T-helper 2 cell treated with Interferon-gamma antibody and Interleukin-4, amounts not matched to agents 100 ng/mL and 5 ng/mL, for 36 hours (primary cell): ENCODE measurements at regions not wholly inside any gene's neighbourhood (a gene's known extent, or its start where the extent isn't known, plus 50 kb on each side); places are given as distances from the start of the nearest gene placed in this dataset.
"Not testable (repeated sequence)": the region's sequence is repeated elsewhere in the genome, so short reads cannot be mapped to it uniquely, and the experiment has no call there.

Source experiments
- intact Hi-C: fragments of 100-400 bp; cut with micrococcal nuclease; formaldehyde crosslinking; loops from one replicate; pipeline ENCODE4 v1.15.1; 2023

GRCh38 chr12:16881986-16882570, 276.1 kb upstream of the LMO3 start:
- intact Hi-C loops = no loop called here

DNA sequence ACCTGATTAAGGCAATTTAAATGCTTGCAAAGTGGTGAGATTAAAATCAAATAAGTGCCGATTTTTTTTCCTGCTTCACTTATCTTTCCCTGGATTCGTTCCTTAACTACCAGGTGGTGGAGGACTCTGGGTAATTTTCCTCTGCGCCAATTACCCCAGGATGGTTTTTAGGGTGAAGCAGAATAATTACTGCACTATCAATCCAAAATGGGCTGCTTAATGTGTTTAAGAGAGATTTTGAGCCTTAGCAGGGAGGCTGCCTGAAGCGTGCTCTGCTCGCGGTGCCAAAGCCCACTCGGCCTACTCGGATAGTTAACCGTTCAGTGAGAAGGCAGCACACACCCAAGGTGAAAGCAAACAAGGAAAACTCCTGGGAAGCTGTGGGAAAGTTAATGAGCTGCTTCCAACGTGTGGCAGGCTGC, 274.9 kb upstream of the LMO3 start:
- intact Hi-C loops = no loop called here

DNA sequence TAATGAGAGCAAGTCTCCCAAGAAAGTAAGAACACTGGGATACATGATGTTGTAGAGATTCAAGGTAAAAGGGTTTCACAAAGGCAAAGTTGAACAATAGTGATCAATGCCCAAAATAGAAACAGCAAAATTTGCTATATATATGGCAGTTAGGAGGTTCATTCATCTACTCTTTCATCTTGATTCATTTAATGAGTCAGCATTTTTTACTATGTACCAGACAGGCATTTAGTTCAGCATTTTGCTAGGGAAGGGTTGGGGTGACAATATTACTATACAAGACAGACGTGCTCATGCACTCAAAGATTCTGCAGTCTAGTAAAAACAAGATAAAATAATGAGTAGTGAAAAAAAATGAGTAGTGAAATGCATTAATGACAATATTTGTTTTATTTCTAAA, 264.9 kb upstream of the LMO3 start:
- intact Hi-C loops = no loop called here

- intact Hi-C loops = no loop called here
Measured at GRCh38 chr12:16863742-16864141, 257.8 kb upstream of the LMO3 start.

GRCh38 chr12:16857456-16857923, 251.5 kb upstream of the LMO3 start:
- intact Hi-C loops = no loop called here

- intact Hi-C loops = no loop called here
Measured at GRCh38 chr12:16854465-16854864, 248.5 kb upstream of the LMO3 start.

GRCh38 chr12:16849473-16849872, 243.5 kb upstream of the LMO3 start:
- intact Hi-C loops = no loop called here

DNA sequence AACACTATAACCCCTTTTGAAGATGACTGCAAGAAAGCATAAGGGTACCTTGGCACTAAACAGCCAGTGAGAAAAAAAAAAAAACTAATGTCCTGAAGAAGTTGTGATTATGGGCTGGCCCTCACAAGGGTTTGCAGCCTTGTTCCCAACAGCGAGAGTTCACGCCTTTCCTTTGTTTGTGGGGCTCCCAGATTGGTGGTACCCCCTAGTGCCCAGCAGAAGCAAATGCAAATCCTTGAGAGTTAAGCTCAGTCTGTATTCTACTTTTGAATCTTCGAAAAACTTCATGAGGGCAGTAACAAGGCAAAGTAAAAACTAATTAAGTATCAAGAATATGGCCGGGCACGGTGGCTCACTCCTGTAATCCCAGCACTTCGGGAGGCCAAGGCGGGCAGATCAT, 238.9 kb upstream of the LMO3 start:
- intact Hi-C loops = no loop called here

DNA sequence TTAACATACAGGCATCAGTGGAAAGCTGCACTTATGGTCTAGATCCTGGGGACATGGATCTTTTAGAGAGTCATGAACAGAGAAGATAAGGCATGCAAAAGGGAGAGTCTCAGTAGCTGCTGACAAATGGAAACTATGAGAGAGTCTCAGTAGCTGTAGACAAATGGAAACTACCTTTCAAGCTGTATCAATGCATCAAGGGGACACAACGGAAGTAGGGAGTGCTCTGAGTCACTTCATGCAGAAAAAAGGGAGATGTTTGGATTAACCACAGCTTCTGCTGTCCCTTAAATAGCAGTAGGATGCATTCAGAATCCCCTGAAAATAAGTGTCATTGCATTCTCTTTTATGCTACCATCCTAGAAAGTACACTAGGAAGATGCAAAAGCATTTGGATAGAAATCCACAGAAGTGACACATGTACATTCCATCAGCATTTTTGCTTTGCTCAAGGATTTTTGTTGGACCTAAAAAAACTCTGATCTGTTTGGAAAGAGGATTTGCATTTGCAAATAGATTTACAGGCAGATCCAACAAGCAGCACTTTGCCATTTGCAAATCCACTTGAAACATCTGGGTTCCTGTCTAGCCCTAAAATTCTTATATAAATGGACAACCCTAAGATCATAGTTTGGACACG, 227.5 kb upstream of the LMO3 start:
- intact Hi-C loops = no loop called here

DNA sequence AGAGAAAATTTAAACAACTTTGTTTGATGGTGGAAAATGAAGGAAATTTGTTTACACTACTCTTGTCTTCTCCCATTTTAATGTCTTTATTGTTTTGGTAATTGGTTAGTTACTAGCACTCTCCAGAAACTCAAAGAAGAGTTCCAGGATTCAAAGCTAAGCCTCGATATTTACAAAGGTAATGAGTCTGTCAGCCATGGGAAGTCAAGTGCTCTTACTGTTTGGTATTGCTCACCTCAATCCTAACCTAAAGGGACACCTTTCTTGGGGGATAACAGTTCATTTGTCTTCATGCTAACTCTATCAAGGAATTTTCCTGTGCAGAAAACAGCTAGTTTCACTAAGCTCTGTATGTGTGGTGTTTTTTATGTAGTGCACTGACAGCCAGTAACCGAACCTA, 222.9 kb upstream of the LMO3 start:
- intact Hi-C loops = no loop called here

- intact Hi-C loops = no loop called here
Measured at GRCh38 chr12:16807731-16808130, 201.8 kb upstream of the LMO3 start.

DNA sequence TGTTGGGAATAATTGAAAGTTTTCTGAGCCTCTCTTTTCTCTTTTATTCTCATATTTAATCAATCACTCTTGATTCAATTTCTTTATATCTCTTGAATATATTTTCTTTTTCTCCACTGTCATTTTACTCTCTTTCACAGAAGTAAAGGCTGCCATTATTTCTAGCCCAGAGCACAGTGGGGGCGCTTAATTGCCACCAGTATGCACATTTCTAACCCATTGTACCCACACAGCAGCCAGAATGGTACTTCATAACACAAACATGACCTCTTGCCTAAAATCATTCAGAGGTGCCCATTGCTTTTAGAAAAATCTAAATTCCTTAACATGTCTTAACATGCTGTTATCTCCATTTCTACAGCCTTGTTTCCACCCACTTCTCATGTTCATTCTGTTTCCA, 190.2 kb upstream of the LMO3 start:
- intact Hi-C loops = no loop called here

- intact Hi-C loops = no loop called here
Measured at GRCh38 chr12:16789204-16789790, 183.3 kb upstream of the LMO3 start.

- intact Hi-C loops = no loop called here
Measured at GRCh38 chr12:16788506-16789203, 182.7 kb upstream of the LMO3 start.

GRCh38 chr12:16785953-16786352, 180.0 kb upstream of the LMO3 start:
- intact Hi-C loops = no loop called here

- intact Hi-C loops = no loop called here
Measured at GRCh38 chr12:16785524-16785923, 179.6 kb upstream of the LMO3 start.

GRCh38 chr12:16769129-16769528, 163.2 kb upstream of the LMO3 start:
- intact Hi-C loops = not testable (repeated sequence)

DNA sequence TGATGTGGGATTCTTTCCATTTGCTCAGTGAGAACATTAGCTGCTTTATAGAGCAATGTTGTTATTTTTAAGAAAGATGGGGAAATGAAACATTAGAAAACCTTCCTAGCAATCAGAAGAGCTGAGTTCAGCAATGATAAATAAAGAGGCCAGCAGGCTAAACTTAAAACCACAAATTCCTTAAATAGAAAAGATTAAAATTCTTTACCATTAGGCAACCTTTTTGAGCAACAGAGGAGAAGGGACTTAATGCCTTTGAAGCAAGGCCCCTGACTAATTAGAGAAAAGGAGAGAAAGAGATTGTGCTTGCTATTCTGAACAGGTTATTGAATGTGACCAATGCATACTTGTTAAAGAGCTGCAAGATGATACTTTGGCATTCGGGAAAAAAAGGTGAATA, 160.8 kb upstream of the LMO3 start:
- intact Hi-C loops = no loop called here

DNA sequence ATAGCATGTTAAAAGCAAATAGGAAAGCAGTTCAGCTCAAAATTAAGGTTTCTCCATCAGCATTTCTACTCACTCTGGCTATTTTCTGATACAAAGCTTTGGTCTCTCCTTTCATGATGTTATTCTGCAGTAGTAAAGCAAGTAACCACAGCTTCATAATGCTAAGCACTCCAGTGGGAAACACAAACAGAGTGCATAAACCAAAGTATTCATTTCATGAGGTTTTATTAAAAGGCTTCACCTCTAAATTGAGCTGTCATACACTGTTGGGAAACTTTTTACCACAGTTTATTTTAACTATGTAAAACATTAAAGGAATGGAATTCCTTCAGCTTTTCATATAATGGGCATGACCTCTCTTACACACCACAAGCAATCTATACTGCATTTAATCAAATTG, 157.9 kb upstream of the LMO3 start:
- intact Hi-C loops = no loop called here

- intact Hi-C loops = no loop called here
Measured at GRCh38 chr12:16756833-16757555, 151.0 kb upstream of the LMO3 start.

- intact Hi-C loops = no loop called here
Measured at GRCh38 chr12:16730772-16731171, 124.8 kb upstream of the LMO3 start.

GRCh38 chr12:16726879-16727278, 120.9 kb upstream of the LMO3 start:
- intact Hi-C loops = no loop called here
